Right lobe of liver (tissue), 4 donors: ENCODE measurements at regions not wholly inside any gene's neighbourhood (a gene's known extent, or its start where the extent isn't known, plus 50 kb on each side); places are given as distances from the start of the nearest gene placed in this dataset.
"Not testable (repeated sequence)": the region's sequence is repeated elsewhere in the genome, so short reads cannot be mapped to it uniquely, and the experiment has no call there.

ENCODE experiments used
- POLR2A ChIP-seq: fragments of 450-650 bp; IDR thresholded peaks from one replicate; pipeline ENCODE4 v1.6.1; 2017; ENCODE audit warnings: antibody characterized with exemption, mild to moderate bottlenecking
- TF ChIP-seq, protein P1 (sequence below), 4 donors: fragments of 200-600 bp in 3 of 4; fragments of 450-650 bp in 1 of 4; IDR thresholded peaks; one replicate each; pipeline versions ENCODE4 v1.5.1 to v1.8.0; 2016 to 2022; ENCODE audit warnings: antibody characterized with exemption in 4 of 4, mild to moderate bottlenecking in 2 of 4
- donor health status: DM: no; HTN: no; CAD: no.
- donor health status: DM: no; HTN: no; CAD: no.
- donor health status: DM: no; HTN: yes; CAD: no.

- TF ChIP-seq, protein P1, sequence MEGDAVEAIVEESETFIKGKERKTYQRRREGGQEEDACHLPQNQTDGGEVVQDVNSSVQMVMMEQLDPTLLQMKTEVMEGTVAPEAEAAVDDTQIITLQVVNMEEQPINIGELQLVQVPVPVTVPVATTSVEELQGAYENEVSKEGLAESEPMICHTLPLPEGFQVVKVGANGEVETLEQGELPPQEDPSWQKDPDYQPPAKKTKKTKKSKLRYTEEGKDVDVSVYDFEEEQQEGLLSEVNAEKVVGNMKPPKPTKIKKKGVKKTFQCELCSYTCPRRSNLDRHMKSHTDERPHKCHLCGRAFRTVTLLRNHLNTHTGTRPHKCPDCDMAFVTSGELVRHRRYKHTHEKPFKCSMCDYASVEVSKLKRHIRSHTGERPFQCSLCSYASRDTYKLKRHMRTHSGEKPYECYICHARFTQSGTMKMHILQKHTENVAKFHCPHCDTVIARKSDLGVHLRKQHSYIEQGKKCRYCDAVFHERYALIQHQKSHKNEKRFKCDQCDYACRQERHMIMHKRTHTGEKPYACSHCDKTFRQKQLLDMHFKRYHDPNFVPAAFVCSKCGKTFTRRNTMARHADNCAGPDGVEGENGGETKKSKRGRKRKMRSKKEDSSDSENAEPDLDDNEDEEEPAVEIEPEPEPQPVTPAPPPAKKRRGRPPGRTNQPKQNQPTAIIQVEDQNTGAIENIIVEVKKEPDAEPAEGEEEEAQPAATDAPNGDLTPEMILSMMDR (IDR thresholded peaks at IDR 0.05) = not testable (repeated sequence)
- not testable (repeated sequence) for TF ChIP-seq POLR2A
Observed at GRCh38 chr1:66466695-66467094, 67.3 kb upstream of the SGIP1 start.
